Upper lobe of right lung (tissue), 1 donor: ENCODE measurements at regions not wholly inside any gene's neighbourhood (a gene's known extent, or its start where the extent isn't known, plus 50 kb on each side); places are given as distances from the start of the nearest gene placed in this dataset.

ENCODE experiments used
- ATAC-seq: fragments of 200-7000 bp; cut with Tn5 transposase; one replicate; pipeline ENCODE4 v1.9.1; 2020; ENCODE audit warnings: mild to moderate bottlenecking, moderate library complexity
- DNase-seq: peaks from one replicate; pipeline ENCODE4 v3.0.0-alpha.2; 2020
- H3K27ac ChIP-seq: fragments of 200-600 bp; one replicate; pipeline ENCODE4 v1.8.0; 2022
- H3K27me3 ChIP-seq: fragments of 200-600 bp; one replicate; pipeline ENCODE4 v1.8.0; 2022; ENCODE audit warnings: mild to moderate bottlenecking
- H3K36me3 ChIP-seq: fragments of 200-600 bp; one replicate; pipeline ENCODE4 v1.8.0; 2022
- H3K4me1 ChIP-seq: fragments of 200-600 bp; one replicate; pipeline ENCODE4 v1.8.0; 2022
- H3K4me3 ChIP-seq: fragments of 200-600 bp; one replicate; pipeline ENCODE4 v1.8.0; 2022; ENCODE audit warnings: mild to moderate bottlenecking
- H3K9me3 ChIP-seq: fragments of 200-600 bp; one replicate; pipeline ENCODE4 v1.8.0; 2022
- CTCF ChIP-seq: fragments of 200-600 bp; IDR thresholded peaks from one replicate; pipeline ENCODE4 v1.8.0; 2022; ENCODE audit warnings: antibody characterized with exemption
- intact Hi-C: fragments of 100-400 bp; cut with DNase I; formaldehyde crosslinking; loops from one replicate; pipeline ENCODE4 v1.11.0; 2022
- donor health status: DM: no; HTN: yes; CAD: no; lungs with severe emphysema.

GRCh38 chr7:91446819-91447218, 182.6 kb downstream of the FZD1 start:
- H3K4me3 ChIP-seq, result no peak overlapping the region
- no peaks in the 10 kb centered on the region for H3K9me3 ChIP-seq
- no peak for TF ChIP-seq CTCF
- no peaks in the 10 kb centered on the region for H3K4me1 ChIP-seq
- ATAC-seq (no peak), DNase-seq (no peak)
- intact Hi-C loops, result no loop called here
- H3K27me3 ChIP-seq, result no peaks in the 10 kb centered on the region
- no peaks in the 10 kb centered on the region for H3K36me3 ChIP-seq
- no peak overlapping the region for H3K27ac ChIP-seq

GRCh38 chr7:91455411-91455810, 191.2 kb downstream of the FZD1 start:
- Histone ChIP-seq H3K9me3 (no peaks in the 10 kb centered on the region), H3K27ac (no peak overlapping the region), H3K4me1 (no peaks in the 10 kb centered on the region), H3K4me3 (no peak overlapping the region), H3K27me3 (no peaks in the 10 kb centered on the region), H3K36me3 (no peaks in the 10 kb centered on the region)
- intact Hi-C loops, result no loop called here
- no peak for DNase-seq
- TF ChIP-seq CTCF, result no peak
- ATAC-seq, result no peak

- no peak for ATAC-seq
- intact Hi-C loops, result no loop called here
- no peak for TF ChIP-seq CTCF
Observed at GRCh38 chr7:91457208-91457607, 193.0 kb downstream of the FZD1 start.

GRCh38 chr7:91459539-91459938, 195.3 kb downstream of the FZD1 start:
- Histone ChIP-seq H3K4me1 (no peaks in the 10 kb centered on the region), H3K9me3 (no peaks in the 10 kb centered on the region), H3K27me3 (no peaks in the 10 kb centered on the region), H3K36me3 (no peaks in the 10 kb centered on the region), H3K4me3 (no peak overlapping the region), H3K27ac (no peak overlapping the region)
- DNase-seq (no peak), ATAC-seq (no peak)
- TF ChIP-seq CTCF, result no peak
- intact Hi-C loops, result no loop called here

More at GRCh38 chr7:91457208-91457607, 193.0 kb downstream of the FZD1 start:
- H3K4me3 ChIP-seq, result no peak overlapping the region
- no peaks in the 10 kb centered on the region for H3K36me3 ChIP-seq
- DNase-seq, result no peak
- no peaks in the 10 kb centered on the region for H3K27me3 ChIP-seq
- no peaks in the 10 kb centered on the region for H3K9me3 ChIP-seq
- H3K4me1 ChIP-seq, result no peaks in the 10 kb centered on the region
- no peak overlapping the region for H3K27ac ChIP-seq

GRCh38 chr7:91462316-91462715, 198.1 kb downstream of the FZD1 start:
- Histone ChIP-seq H3K27me3 (no peaks in the 10 kb centered on the region), H3K4me1 (no peaks in the 10 kb centered on the region), H3K36me3 (no peaks in the 10 kb centered on the region), H3K9me3 (no peaks in the 10 kb centered on the region), H3K27ac (no peak overlapping the region), H3K4me3 (no peak overlapping the region)
- ATAC-seq (no peak), DNase-seq (no peak)
- intact Hi-C loops, result no loop called here
- no peak for TF ChIP-seq CTCF

GRCh38 chr7:91463330-91463729, 199.1 kb downstream of the FZD1 start:
- DNase-seq (no peak), ATAC-seq (no peak)
- intact Hi-C loops, result no loop called here
- H3K36me3 ChIP-seq, result no peaks in the 10 kb centered on the region
- no peaks in the 10 kb centered on the region for H3K4me1 ChIP-seq
- no peaks in the 10 kb centered on the region for H3K27me3 ChIP-seq
- no peak for TF ChIP-seq CTCF
- no peak overlapping the region for H3K27ac ChIP-seq
- no peaks in the 10 kb centered on the region for H3K9me3 ChIP-seq
- H3K4me3 ChIP-seq, result no peak overlapping the region
